ENCODE measurements at regions not wholly inside any gene's neighbourhood (a gene's known extent, or its start where the extent isn't known, plus 50 kb on each side); places are given as distances from the start of the nearest gene placed in this dataset.
A peak's percentile ranks its signal among the peaks of the same experiment; 100 is the strongest.
"Not testable (repeated sequence)": the region's sequence is repeated elsewhere in the genome, so short reads cannot be mapped to it uniquely, and the experiment has no call there.

GRCh38 chr3:152139651-152140050 is 129.1 kb upstream of the MBNL1 start:
- TF ChIP-seq POLR2A (IDR thresholded peaks at IDR 0.05; ENCODE audit: low read depth, low read length), result no peak
- TF ChIP-seq POLR2AphosphoS5 (IDR thresholded peaks at IDR 0.05; ENCODE audit: low read depth, low read length), result no peak
- no peak for TF ChIP-seq TAF1 (IDR thresholded peaks at IDR 0.05; ENCODE audit: borderline replicate concordance, low read depth, low read length)
- FAIRE-seq, result no peak
- no peak for DNase-seq (ENCODE audit: insufficient read length)

GRCh38 chr3:152146461-152146860 is 122.3 kb upstream of the MBNL1 start:
- no peak for FAIRE-seq
- DNase-seq (ENCODE audit: insufficient read length), result no peak
- no peak for TF ChIP-seq POLR2A (IDR thresholded peaks at IDR 0.05; ENCODE audit: low read depth, low read length)
- TF ChIP-seq TAF1 (IDR thresholded peaks at IDR 0.05; ENCODE audit: borderline replicate concordance, low read depth, low read length), result no peak
- no peak for TF ChIP-seq POLR2AphosphoS5 (IDR thresholded peaks at IDR 0.05; ENCODE audit: low read depth, low read length)

GRCh38 chr3:152147748-152148147 is 121.0 kb upstream of the MBNL1 start:
- no peak for DNase-seq (ENCODE audit: insufficient read length)
- no peak for FAIRE-seq
- no peak for TF ChIP-seq POLR2A (IDR thresholded peaks at IDR 0.05; ENCODE audit: low read depth, low read length)
- TF ChIP-seq TAF1 (IDR thresholded peaks at IDR 0.05; ENCODE audit: borderline replicate concordance, low read depth, low read length), result no peak
- TF ChIP-seq POLR2AphosphoS5 (IDR thresholded peaks at IDR 0.05; ENCODE audit: low read depth, low read length), result no peak

- FAIRE-seq (peak; percentile 73), DNase-seq (ENCODE audit: insufficient read length) (no peak)
- no peak for TF ChIP-seq POLR2A (IDR thresholded peaks at IDR 0.05; ENCODE audit: low read depth, low read length)
- no peak for TF ChIP-seq POLR2AphosphoS5 (IDR thresholded peaks at IDR 0.05; ENCODE audit: low read depth, low read length)
- TF ChIP-seq TAF1 (IDR thresholded peaks at IDR 0.05; ENCODE audit: borderline replicate concordance, low read depth, low read length), result no peak
These were observed 120.2 kb upstream of the MBNL1 start for GRCh38 chr3:152148579-152148978.

- no peak for TF ChIP-seq TAF1 (IDR thresholded peaks at IDR 0.05; ENCODE audit: borderline replicate concordance, low read depth, low read length)
- no peak for TF ChIP-seq POLR2A (IDR thresholded peaks at IDR 0.05; ENCODE audit: low read depth, low read length)
- TF ChIP-seq POLR2AphosphoS5 (IDR thresholded peaks at IDR 0.05; ENCODE audit: low read depth, low read length), result no peak
- DNase-seq (ENCODE audit: insufficient read length) (no peak), FAIRE-seq (no peak)
These were observed 118.9 kb upstream of the MBNL1 start for GRCh38 chr3:152149832-152150231.

- TF ChIP-seq POLR2A (IDR thresholded peaks at IDR 0.05; ENCODE audit: low read depth, low read length), result no peak
- no peak for TF ChIP-seq TAF1 (IDR thresholded peaks at IDR 0.05; ENCODE audit: borderline replicate concordance, low read depth, low read length)
- no peak for TF ChIP-seq POLR2AphosphoS5 (IDR thresholded peaks at IDR 0.05; ENCODE audit: low read depth, low read length)
- FAIRE-seq (no peak), DNase-seq (ENCODE audit: insufficient read length) (no peak)
These were observed 117.4 kb upstream of the MBNL1 start for GRCh38 chr3:152151216-152151876.

- not testable (repeated sequence) for DNase-seq (ENCODE audit: insufficient read length); FAIRE-seq
These were observed 116.6 kb upstream of the MBNL1 start for GRCh38 chr3:152151877-152152765.

GRCh38 chr3:152153115-152153514 is 115.6 kb upstream of the MBNL1 start:
- FAIRE-seq; DNase-seq (ENCODE audit: insufficient read length): not testable (repeated sequence)

GRCh38 chr3:152155246-152156020 is 113.3 kb upstream of the MBNL1 start:
- DNase-seq (ENCODE audit: insufficient read length), result no peak
- no peak for FAIRE-seq
- TF ChIP-seq TAF1 (IDR thresholded peaks at IDR 0.05; ENCODE audit: borderline replicate concordance, low read depth, low read length) (no peak), POLR2A (IDR thresholded peaks at IDR 0.05; ENCODE audit: low read depth, low read length) (no peak), POLR2AphosphoS5 (IDR thresholded peaks at IDR 0.05; ENCODE audit: low read depth, low read length) (no peak)

- peak; percentile 6 for DNase-seq (ENCODE audit: insufficient read length)
- FAIRE-seq, result no peak
- TF ChIP-seq POLR2A (IDR thresholded peaks at IDR 0.05; ENCODE audit: low read depth, low read length), result no peak
- TF ChIP-seq TAF1 (IDR thresholded peaks at IDR 0.05; ENCODE audit: borderline replicate concordance, low read depth, low read length), result no peak
- no peak for TF ChIP-seq POLR2AphosphoS5 (IDR thresholded peaks at IDR 0.05; ENCODE audit: low read depth, low read length)
These were observed 111.8 kb upstream of the MBNL1 start for GRCh38 chr3:152156880-152157279.

GRCh38 chr3:152157337-152157736 is 111.4 kb upstream of the MBNL1 start:
- TF ChIP-seq POLR2A (IDR thresholded peaks at IDR 0.05; ENCODE audit: low read depth, low read length) (no peak), POLR2AphosphoS5 (IDR thresholded peaks at IDR 0.05; ENCODE audit: low read depth, low read length) (no peak), TAF1 (IDR thresholded peaks at IDR 0.05; ENCODE audit: borderline replicate concordance, low read depth, low read length) (no peak)
- DNase-seq (ENCODE audit: insufficient read length) (no peak), FAIRE-seq (peak; percentile 61)
